Adrenal gland (tissue), 9 donors: ENCODE measurements at regions not wholly inside any gene's neighbourhood (a gene's known extent, or its start where the extent isn't known, plus 50 kb on each side); places are given as distances from the start of the nearest gene placed in this dataset.
A peak's percentile ranks its signal among the peaks of the same experiment; 100 is the strongest.

Source experiments
- DNase-seq, 7 donors: peaks; one replicate each; pipeline ENCODE4 v3.0.0-alpha.2; 2019 to 2020
- H3K27ac ChIP-seq, 5 donors: fragments of 200-600 bp; sonication (generic) in 4 of 5; 1 replicate in 3 of 5; 2 replicates in 2 of 5; pipeline versions ENCODE4 v1.5.1 to v1.8.0; 2016 to 2020; ENCODE audit warnings: mild to moderate bottlenecking in 1 of 5
- H3K27me3 ChIP-seq: fragments of 200-600 bp; 2 replicates; pipeline ENCODE4 v1.8.0; 2021
- H3K36me3 ChIP-seq, 2 donors: fragments of 200-600 bp; replicated peaks in 1 of 2; 1 replicate in 1 of 2; 2 replicates in 1 of 2; pipeline versions ENCODE4 v1.5.1 to v1.8.0; 2018 to 2022
- H3K4me1 ChIP-seq, 2 donors: fragments of 200-600 bp; replicated peaks in 1 of 2; 1 replicate in 1 of 2; 2 replicates in 1 of 2; pipeline versions ENCODE4 v1.5.1 to v1.8.0; 2018 to 2021
- H3K4me3 ChIP-seq, 4 donors: fragments of 200-600 bp; sonication (generic) in 3 of 4; one replicate each; pipeline ENCODE4 v1.5.1; 2016 to 2018
- H3K9me3 ChIP-seq, 3 donors: fragments of 200-600 bp; sonication (generic) in 1 of 3; replicated peaks in 1 of 3; 1 replicate in 2 of 3; 2 replicates in 1 of 3; pipeline versions ENCODE4 v1.5.1 to v1.8.0; 2016 to 2021
- POLR2A ChIP-seq, 2 donors: fragments of 450-650 bp; IDR thresholded peaks; one replicate each; pipeline ENCODE4 v1.6.1; 2017; ENCODE audit warnings: antibody characterized with exemption in 2 of 2, mild to moderate bottlenecking in 2 of 2, moderate library complexity in 1 of 2
- WGBS, 4 donors: extraction: QIAGEN DNeasy Blood & Tissue Kit in 2 of 4; methylation state at CpG; one replicate each; pipeline versions ENCODE4 v1.1.5 to v1.1.7; 2013 to 2017; 5-methylcytosine and 5-hydroxymethylcytosine counted together
- intact Hi-C, 2 donors: fragments of 100-400 bp; cut with DNase I; formaldehyde crosslinking; loops; one replicate each; pipeline versions ENCODE4 v1.14.1 to v1.15.0; 2022 to 2023
- TF ChIP-seq, protein P1 (sequence below), 6 experiments: fragments of 450-650 bp in 4 of 6; fragments of 200-600 bp in 2 of 6; sonication (generic) in 1 of 6; IDR thresholded peaks; 1 replicate in 5 of 6; 2 replicates in 1 of 6; pipeline versions ENCODE4 v1.5.1 to v1.8.0; 2016 to 2021; ENCODE audit warnings: antibody characterized with exemption in 6 of 6, mild to moderate bottlenecking in 2 of 6, moderate library complexity in 1 of 6
- donor health status: healthy with polysubstance abuse.
- donor health status: Bipolar disorder and iron deficiency.
- donor health status: DM: yes; HTN: yes; CAD: no.
- donor health status: DM: no; HTN: no; CAD: no.
- donor health status: DM: no; HTN: no; CAD: no.

DNA sequence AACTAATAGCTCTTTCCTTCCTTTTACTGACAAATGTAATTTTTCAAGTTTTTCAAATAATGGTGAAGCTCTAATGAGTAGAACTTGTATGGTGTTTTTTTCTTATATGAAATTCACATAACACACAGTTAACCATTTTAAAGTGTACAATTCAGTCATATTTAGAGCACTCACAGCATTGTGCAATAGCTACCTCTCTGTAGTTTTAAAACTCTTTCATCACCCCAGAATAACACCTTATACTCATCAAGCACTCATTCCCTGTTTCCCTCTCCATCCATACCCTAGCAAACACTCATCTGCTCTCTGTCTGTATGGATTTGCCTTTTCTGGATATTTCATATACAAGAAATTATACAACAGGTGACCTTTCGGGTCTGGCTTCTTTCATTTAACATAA is 207.9 kb upstream of the SLC38A2 start:
- H3K4me3 ChIP-seq, result no peak overlapping the region
- H3K4me1 ChIP-seq, result peaks cover 0 to 3% of the 10 kb centered on the region in 2 donors
- no peak for DNase-seq
- TF ChIP-seq, protein P1, sequence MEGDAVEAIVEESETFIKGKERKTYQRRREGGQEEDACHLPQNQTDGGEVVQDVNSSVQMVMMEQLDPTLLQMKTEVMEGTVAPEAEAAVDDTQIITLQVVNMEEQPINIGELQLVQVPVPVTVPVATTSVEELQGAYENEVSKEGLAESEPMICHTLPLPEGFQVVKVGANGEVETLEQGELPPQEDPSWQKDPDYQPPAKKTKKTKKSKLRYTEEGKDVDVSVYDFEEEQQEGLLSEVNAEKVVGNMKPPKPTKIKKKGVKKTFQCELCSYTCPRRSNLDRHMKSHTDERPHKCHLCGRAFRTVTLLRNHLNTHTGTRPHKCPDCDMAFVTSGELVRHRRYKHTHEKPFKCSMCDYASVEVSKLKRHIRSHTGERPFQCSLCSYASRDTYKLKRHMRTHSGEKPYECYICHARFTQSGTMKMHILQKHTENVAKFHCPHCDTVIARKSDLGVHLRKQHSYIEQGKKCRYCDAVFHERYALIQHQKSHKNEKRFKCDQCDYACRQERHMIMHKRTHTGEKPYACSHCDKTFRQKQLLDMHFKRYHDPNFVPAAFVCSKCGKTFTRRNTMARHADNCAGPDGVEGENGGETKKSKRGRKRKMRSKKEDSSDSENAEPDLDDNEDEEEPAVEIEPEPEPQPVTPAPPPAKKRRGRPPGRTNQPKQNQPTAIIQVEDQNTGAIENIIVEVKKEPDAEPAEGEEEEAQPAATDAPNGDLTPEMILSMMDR (IDR thresholded peaks at IDR 0.05), result no peak
- no peak for TF ChIP-seq POLR2A (IDR thresholded peaks at IDR 0.05)
- intact Hi-C loops, result no loop called here
- no peaks in the 10 kb centered on the region for H3K9me3 ChIP-seq
- no peaks in the 10 kb centered on the region for H3K36me3 ChIP-seq
- H3K27ac ChIP-seq, result no peak overlapping the region
- WGBS, 4 donors, result 90 to 95% (median 93%) methylated on average over 1 of the region's 1 CpG
- H3K27me3 ChIP-seq, result no peaks in the 10 kb centered on the region

DNA sequence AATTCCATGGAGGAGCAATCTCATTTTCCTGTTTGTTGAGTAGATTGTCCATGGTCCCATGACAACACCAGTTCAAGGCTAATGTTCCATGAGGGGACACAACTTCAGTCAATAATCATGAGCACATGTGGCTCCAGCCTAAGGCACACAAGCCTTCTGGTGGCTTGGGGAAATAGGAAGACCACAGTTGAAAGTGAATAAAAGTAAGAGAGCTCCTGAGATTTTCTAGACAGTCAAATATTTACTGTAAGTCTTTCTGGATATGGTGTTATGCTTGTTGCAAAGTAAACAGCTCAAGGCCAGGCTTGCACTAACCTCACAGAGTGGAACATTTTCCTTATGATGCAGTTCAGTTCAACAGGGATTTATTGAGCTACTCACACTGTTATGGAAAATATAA is 206.9 kb upstream of the SLC38A2 start:
- no peak for TF ChIP-seq POLR2A (IDR thresholded peaks at IDR 0.05)
- TF ChIP-seq, protein P1 (IDR thresholded peaks at IDR 0.05), result no peak
- H3K27ac ChIP-seq, result no peak overlapping the region

DNA sequence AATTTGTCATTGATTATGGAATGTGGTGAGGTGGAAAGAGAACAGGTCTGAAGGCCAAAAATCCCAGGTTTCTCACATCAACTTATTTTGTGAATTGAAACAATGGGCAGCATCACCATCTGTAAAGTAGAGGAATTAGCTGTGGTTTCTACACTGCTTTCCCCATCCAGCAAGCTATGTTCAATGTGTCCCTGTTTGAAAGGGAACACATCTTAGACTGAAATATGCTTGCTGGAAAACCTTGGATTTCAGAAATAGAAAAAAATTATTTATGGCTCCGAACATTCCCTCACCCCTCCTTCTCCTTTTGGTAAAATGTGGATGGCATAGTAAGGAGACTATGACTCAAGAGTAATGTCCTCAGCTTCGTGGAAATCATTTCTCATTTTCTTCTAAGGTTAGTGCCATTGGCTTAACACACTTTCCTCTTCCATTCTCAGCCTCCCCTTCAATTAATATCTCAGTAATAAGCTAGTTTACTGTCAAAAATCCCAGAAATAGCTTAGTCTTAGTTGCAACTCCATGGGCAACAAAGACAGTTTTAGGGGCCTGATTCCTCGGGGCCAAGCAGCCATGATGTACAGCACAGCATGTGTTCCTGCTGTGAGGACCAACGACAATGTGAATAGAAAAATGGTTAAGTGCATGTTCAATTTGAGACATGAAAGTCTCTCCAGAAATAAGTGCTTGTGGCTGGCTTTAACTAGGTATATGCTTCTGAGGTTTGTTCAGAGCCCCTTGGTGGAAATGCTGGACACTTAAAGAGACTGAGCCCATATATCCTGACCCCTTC is 205.8 kb upstream of the SLC38A2 start:
- H3K9me3 ChIP-seq, result no peaks in the 10 kb centered on the region
- peaks cover 0 to 3% of the 10 kb centered on the region in 2 donors for H3K4me1 ChIP-seq
- no peaks in the 10 kb centered on the region for H3K36me3 ChIP-seq
- whole genome bisulfite sequencing, 4 donors, result 56 to 76% (median 63%) methylated on average over 4 of the region's 4 CpGs
- peak overlapping the region in 1 of 5 donors; percentile 43 for H3K27ac ChIP-seq
- H3K27me3 ChIP-seq, result no peaks in the 10 kb centered on the region
- intact Hi-C loops, result no loop called here
- TF ChIP-seq POLR2A (IDR thresholded peaks at IDR 0.05), result no peak
- TF ChIP-seq, protein P1 (IDR thresholded peaks at IDR 0.05), result no peak
- no peak for DNase-seq
- H3K4me3 ChIP-seq, result no peak overlapping the region

More for the DNA sequence above, 206.9 kb upstream of the SLC38A2 start:
- Histone ChIP-seq H3K9me3 (no peaks in the 10 kb centered on the region), H3K36me3 (no peaks in the 10 kb centered on the region), H3K27me3 (no peaks in the 10 kb centered on the region), H3K4me3 (no peak overlapping the region), H3K4me1 (peaks cover 0 to 3% of the 10 kb centered on the region in 2 donors)
- intact Hi-C loops, result no loop called here
- DNase-seq, result no peak

DNA sequence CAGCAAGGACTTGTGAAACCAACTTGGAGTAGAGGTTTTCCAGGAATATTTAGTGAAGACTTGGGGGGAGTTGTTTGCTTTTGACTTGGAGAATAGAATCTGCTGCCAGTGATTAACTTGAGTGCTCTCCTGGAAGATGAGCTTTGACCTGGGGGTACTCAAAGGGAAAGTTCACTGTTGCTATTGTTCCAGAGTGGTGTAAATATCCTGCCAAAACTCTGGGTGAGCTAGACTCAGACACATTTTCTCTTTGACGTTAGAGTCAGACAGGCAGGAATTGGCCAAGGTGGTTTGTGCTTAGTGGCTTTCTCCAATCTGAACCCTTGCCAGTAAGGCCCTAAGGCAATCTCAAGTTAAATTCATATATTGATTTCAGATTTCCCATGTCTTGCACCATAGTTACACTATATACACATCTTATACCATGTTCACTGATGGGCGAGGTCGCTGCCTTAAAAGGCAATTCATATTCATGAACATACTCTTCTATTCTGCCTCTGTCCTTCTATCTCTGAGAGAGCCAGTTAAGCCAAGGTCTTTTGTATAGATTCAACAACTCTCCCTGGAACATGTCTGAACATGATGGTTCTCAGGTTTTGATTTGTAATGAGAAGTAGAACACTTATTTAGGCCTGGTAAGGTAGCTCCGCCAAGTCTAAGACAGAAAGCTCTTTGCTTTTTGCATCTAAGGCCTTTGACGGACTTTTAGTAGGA is 204.6 kb upstream of the SLC38A2 start:
- WGBS, 4 donors, result 92 to 98% (median 94%) methylated on average over 5 of the region's 5 CpGs
- Histone ChIP-seq H3K27me3 (no peaks in the 10 kb centered on the region), H3K27ac (no peak overlapping the region), H3K4me1 (peaks cover 0 to 3% of the 10 kb centered on the region in 2 donors), H3K9me3 (no peaks in the 10 kb centered on the region), H3K4me3 (no peak overlapping the region), H3K36me3 (no peaks in the 10 kb centered on the region)
- intact Hi-C loops, result no loop called here
- TF ChIP-seq, protein P1 (IDR thresholded peaks at IDR 0.05), result no peak
- TF ChIP-seq POLR2A (IDR thresholded peaks at IDR 0.05), result no peak
- no peak for DNase-seq
